Pons (tissue), 1 donor: ENCODE measurements at regions not wholly inside any gene's neighbourhood (a gene's known extent, or its start where the extent isn't known, plus 50 kb on each side); places are given as distances from the start of the nearest gene placed in this dataset.
"Not testable (repeated sequence)": the region's sequence is repeated elsewhere in the genome, so short reads cannot be mapped to it uniquely, and the experiment has no call there.

ENCODE experiments used
- DNase-seq: peaks from one replicate; pipeline ENCODE4 v3.0.0-alpha.2; 2016; ENCODE audit warnings: low spot score

GRCh38 chr2:220779931-220780330, 792.2 kb downstream of the EPHA4 start:
- DNase-seq: peak; percentile 87

- DNase-seq: no peak
Observed at GRCh38 chr2:220781622-220782241, 790.4 kb downstream of the EPHA4 start.

GRCh38 chr2:220782609-220783113, 789.4 kb downstream of the EPHA4 start:
- DNase-seq: no peak

- DNase-seq: no peak
Observed at GRCh38 chr2:220783671-220784070, 788.4 kb downstream of the EPHA4 start.

DNA sequence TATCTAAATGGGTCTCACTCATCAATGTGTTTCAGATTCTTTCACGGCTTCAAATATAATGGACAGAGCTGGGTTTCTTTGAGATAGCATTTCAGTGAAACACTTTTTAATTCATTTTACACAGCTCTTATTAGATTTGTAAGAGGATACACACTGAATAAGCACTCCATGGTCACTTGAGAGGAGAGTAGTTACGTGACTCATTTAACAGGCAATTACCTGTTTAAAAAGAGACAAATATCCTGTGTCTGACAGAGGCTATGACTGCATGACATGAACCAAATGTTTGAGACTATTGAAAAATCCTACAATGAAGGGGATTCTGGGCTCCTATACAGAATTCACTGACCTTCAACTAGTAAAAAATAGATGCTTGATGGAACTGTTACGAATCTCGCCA, 786.9 kb downstream of the EPHA4 start:
- DNase-seq: no peak

DNA sequence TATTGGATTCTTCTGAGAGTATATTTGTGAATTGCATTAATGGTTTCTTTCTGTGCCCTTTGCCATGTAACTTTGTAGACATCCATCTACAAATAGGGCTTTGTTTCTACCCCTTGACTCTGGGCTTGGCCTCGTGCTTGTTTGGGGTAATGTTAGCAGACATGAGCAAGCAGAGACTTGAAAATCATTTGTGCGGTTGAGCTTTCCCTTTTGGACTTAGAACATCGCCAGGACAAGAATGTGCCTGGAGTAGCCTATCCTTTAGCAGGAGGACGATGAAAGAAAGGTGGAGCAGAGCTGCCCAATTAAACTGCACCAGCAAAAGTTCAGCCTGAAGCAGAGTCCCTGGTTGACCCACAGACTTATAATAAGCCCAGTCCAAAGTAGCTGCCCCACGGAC, 785.9 kb downstream of the EPHA4 start:
- no peak for DNase-seq

GRCh38 chr2:220787251-220787650, 784.9 kb downstream of the EPHA4 start:
- no peak for DNase-seq

DNA sequence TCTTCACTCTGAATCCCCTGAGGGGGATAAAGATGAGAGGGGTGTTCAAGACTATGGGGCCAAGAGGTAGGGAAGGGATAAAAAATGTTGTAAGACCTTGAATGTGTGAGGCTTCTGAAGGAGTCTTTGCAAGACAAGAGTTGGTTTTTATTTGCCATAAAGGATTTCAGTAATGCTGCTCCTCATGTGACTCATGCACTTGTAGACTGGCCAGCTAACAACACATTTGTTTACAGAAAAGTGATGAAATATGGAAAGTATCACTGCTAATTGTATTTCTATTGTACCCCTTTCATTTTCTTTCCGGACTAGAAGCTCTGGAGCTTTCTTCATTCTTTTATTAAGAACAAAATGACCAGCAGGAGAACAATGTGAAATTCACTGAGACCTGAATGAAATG, 782.1 kb downstream of the EPHA4 start:
- DNase-seq: no peak

- DNase-seq: no peak
Observed at GRCh38 chr2:220795705-220796104, 776.4 kb downstream of the EPHA4 start.

GRCh38 chr2:220811115-220811514, 761.0 kb downstream of the EPHA4 start:
- DNase-seq: no peak

GRCh38 chr2:220811952-220812570, 760.0 kb downstream of the EPHA4 start:
- DNase-seq: no peak

DNA sequence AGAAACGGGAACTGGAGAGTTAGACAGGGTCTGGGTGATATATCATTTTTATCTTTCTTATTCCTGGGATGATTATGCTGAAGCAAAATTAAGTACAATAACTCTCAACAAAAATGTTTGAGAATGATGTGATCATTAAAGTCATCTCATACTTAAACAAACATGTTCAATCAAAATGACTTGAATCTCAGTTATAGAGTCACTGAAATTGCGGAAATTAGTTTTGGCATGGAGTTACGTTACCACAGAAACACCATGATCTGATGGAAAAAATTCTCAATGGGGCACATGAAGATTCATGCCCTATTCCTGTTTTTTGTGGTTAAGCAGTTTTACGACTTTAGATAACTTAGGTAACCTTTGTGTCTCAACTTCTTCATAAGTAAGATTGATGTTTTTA, 757.7 kb downstream of the EPHA4 start:
- DNase-seq: no peak

DNA sequence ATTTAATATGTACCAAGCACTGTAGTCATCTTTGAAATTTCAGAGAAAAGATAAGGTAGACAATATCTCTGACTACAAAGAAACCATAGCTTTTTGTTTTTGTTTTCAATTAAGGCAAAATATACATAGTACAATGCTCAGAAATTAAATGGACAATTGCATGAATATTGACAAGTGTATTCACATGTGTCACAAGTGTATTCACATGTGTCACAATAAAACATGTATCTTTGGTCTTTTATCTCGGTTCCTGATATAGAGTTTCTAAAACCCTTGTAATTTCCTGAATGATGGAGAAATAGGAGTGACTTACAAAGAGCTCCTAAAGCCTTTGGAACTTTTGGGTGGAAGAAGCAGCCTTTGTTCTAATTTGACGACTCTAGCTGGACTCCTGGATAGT, 756.4 kb downstream of the EPHA4 start:
- DNase-seq: no peak

GRCh38 chr2:220821683-220822082, 750.4 kb downstream of the EPHA4 start:
- DNase-seq: no peak

DNA sequence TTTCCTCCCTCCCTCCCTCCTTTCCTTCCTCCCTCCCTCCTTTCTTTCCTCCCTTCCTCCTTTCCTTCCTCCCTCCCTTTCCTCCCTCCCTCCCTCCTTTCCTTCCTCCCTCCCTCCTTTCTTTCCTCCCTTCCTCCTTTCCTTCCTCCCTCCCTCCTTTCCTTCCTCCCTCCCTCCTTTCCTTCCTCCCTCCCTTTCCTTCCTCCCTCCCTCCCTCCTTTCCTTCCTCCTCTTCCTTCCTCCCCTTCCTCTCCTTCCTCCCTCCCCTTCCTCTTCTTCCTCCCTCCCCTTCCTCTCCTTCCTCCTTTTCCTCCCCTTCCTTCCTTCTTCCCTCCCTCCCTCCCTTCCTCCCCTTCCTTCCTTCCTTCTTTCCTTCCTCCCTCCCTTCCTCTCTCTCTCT, 748.5 kb downstream of the EPHA4 start:
- not testable (repeated sequence) for DNase-seq

- no peak for DNase-seq
Observed at GRCh38 chr2:220833446-220833845, 738.7 kb downstream of the EPHA4 start.

DNA sequence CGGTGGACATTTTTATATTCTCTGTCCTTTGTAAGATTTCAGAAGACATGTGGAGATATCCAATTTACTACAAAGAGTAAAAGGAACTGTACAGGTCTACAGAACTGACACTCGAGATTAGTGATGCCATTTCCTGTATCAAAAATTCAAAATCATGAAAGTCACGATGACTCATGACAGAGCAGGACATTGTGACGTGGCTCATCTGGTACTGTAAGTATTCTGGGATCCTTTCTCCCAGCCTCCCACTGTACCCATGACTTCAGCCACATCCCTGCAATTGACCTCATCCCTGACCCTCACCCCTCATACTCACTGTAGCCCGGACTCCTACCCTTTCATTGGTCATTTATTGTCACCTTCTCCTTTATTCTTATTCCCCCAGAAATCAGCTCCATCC, 736.5 kb downstream of the EPHA4 start:
- DNase-seq: no peak

- DNase-seq: no peak
Observed at GRCh38 chr2:220837226-220837625, 734.9 kb downstream of the EPHA4 start.

GRCh38 chr2:220842901-220843665, 729.0 kb downstream of the EPHA4 start:
- no peak for DNase-seq

DNA sequence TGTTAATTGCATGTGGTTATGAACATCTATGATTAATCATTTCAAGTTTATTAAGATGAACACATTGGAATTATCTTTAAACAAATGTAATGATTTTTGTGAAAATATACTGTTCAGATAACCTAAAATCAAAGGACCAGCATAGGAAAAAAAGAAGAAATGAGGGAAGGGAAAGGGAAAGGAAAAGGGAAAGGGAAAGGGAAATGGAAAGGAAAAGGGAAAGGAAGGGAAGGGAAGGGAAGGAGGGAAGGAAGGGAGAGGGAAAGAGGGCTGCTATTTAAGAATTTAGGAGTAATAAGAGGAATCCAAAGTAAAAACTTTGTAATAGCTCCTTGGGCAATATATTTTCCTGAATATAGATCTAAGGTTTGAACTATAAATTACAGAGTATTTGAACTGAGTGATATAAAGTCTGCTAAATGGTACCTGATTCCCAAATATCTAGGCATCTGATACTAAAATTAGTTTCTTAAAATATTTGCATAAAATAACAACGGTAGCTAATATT, 726.3 kb downstream of the EPHA4 start:
- DNase-seq: no peak

- DNase-seq: no peak
Observed at GRCh38 chr2:220847006-220847405, 725.1 kb downstream of the EPHA4 start.

- DNase-seq: no peak
Observed at GRCh38 chr2:220847589-220847988, 724.5 kb downstream of the EPHA4 start.

- no peak for DNase-seq
Observed at GRCh38 chr2:220849433-220849832, 722.7 kb downstream of the EPHA4 start.
